Natural killer cell treated with Interleukin-12 subunit alpha and Interleukin-12 subunit beta and Interleukin-15 and Interleukin-18, amount 100 ng/mL, for 72 hours (primary cell): ENCODE measurements at regions not wholly inside any gene's neighbourhood (a gene's known extent, or its start where the extent isn't known, plus 50 kb on each side); places are given as distances from the start of the nearest gene placed in this dataset.

Experiments
- ATAC-seq, 2 donors: fragments of 150-1000 bp; cut with Tn5 transposase in 1 of 2; sonication (Bioruptor Pico), chemical (Tn5 transposase) in 1 of 2; 2 replicates each; pipeline ENCODE4 v1.10.0; 2021
- DNase-seq: peaks from one replicate; pipeline ENCODE4 v3.0.0; 2022; ENCODE audit warnings: low spot score
- H3K27ac Mint-ChIP-seq, 2 donors: 1 replicate in 1 of 2; 2 replicates in 1 of 2; pipeline ENCODE4 v1.8.0; 2022; ENCODE audit warnings: mixed read lengths in 2 of 2, mild to moderate bottlenecking in 1 of 2, moderate library complexity in 1 of 2
- H3K27me3 Mint-ChIP-seq, 2 donors: 1 replicate in 1 of 2; 2 replicates in 1 of 2; pipeline ENCODE4 v1.8.0; 2022; ENCODE audit warnings: mixed read lengths in 2 of 2
- H3K36me3 Mint-ChIP-seq: one replicate; pipeline ENCODE4 v1.8.0; 2022; ENCODE audit warnings: mixed read lengths
- H3K4me1 Mint-ChIP-seq, 2 donors: 1 replicate in 1 of 2; 2 replicates in 1 of 2; pipeline ENCODE4 v1.8.0; 2022; ENCODE audit warnings: low read depth in 2 of 2, mixed read lengths in 2 of 2, mild to moderate bottlenecking in 1 of 2
- H3K4me3 Mint-ChIP-seq: one replicate; pipeline ENCODE4 v1.8.0; 2022; ENCODE audit warnings: mixed read lengths
- H3K9me3 Mint-ChIP-seq: 2 replicates; pipeline ENCODE4 v1.8.0; 2022; ENCODE audit warnings: mixed read lengths

DNA sequence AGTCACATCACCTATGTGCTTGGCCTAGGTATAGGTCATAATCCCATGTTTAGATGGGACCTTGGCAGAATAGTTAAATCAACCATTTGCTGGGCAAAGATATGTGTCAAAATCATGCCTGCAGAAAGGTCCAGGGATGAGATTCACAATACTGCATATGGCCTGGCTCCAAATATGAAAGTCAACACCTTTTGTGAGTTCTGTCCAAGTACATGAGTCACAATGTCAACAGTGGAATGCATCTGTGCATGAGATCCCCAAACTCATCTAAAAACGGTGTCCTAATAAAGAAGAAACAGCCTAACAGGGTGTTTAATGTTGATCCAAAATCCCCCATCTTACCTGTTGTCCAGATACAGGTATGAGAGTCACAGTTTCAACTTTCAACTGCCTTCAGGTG is 1847.5 kb downstream of the TP53TG3F start:
- no peaks in the 10 kb centered on the region for H3K4me1 Mint-ChIP-seq
- ATAC-seq = no peak
- no peaks in the 10 kb centered on the region for H3K27me3 Mint-ChIP-seq
- no peak overlapping the region for H3K27ac Mint-ChIP-seq
- H3K4me3 Mint-ChIP-seq = no peak overlapping the region
- peaks cover 10% of the 10 kb centered on the region for H3K36me3 Mint-ChIP-seq
- DNase-seq = no peak
- H3K9me3 Mint-ChIP-seq = peaks cover 13% of the 10 kb centered on the region

DNA sequence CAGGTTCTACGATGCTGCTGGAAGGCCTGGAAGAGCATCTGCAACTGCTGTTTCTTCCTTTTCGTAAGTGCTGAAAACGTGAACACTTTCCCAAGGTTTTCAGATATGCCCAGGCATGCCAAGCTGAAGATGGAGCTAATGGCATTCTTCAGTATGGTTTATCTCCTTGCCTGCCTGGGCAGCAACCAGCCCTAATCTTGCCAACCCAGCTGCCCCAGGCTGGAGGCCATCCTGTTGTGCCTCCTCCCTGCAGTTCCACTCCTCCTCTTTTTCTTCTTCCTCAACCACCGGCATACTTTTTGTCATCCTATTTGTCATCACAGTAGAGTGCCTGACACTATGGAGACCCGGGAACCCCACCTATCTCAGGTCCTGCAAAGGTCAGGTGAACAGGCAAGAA is 1849.3 kb downstream of the TP53TG3F start:
- H3K36me3 Mint-ChIP-seq = peaks cover 14% of the 10 kb centered on the region
- no peak overlapping the region for H3K27ac Mint-ChIP-seq
- no peaks in the 10 kb centered on the region for H3K4me1 Mint-ChIP-seq
- no peaks in the 10 kb centered on the region for H3K27me3 Mint-ChIP-seq
- H3K9me3 Mint-ChIP-seq = peaks cover 18% of the 10 kb centered on the region
- ATAC-seq (no peak), DNase-seq (no peak)
- H3K4me3 Mint-ChIP-seq = no peak overlapping the region

DNA sequence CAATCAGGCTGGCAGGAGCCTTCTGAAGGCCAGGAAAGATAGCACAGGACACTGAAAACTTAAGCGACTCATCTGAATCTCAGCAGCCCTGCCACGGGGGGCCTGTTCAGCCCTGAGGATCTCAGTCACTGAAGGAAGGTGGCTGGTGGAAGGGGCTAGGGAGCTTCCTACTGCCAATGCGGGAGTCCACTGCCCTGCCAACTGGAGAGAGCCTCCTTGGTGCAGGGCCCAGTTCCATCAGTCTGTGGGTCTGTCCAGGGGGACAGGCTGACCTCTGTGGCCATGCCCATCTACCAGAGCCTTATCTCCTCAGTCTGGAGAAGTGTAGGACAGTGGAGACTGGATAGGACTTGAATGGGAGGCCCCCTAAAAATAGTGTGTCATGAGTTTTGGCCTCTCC is 1851.6 kb downstream of the TP53TG3F start:
- no peaks in the 10 kb centered on the region for H3K4me1 Mint-ChIP-seq
- H3K36me3 Mint-ChIP-seq = peaks cover 14% of the 10 kb centered on the region
- ATAC-seq (peak in 1 of 2 donors; percentile 52), DNase-seq (no peak)
- H3K27me3 Mint-ChIP-seq = no peaks in the 10 kb centered on the region
- no peak overlapping the region for H3K4me3 Mint-ChIP-seq
- no peak overlapping the region for H3K27ac Mint-ChIP-seq
- H3K9me3 Mint-ChIP-seq = peaks cover 17% of the 10 kb centered on the region

DNA sequence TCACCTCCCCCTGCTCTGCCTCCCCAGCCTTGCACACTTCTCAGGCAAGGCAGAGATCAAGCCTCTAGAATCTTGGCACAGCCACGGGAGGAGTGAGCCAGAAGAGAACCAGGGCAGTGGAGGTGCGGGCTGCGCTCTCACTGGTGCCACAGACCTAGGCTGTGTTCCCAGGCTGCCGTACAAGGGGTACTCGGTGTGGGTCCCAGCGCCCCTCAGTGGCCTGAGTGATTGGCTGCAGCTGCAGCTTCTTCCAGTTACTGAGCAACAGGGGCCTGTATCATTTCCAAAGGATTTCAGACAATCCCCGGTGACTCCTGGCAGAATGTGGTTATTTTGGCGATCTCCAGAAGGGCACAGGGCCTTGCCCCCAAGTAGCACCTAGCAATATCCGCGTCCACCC is 1852.1 kb downstream of the TP53TG3F start:
- no peaks in the 10 kb centered on the region for H3K4me1 Mint-ChIP-seq
- H3K27me3 Mint-ChIP-seq = no peaks in the 10 kb centered on the region
- peaks cover 18% of the 10 kb centered on the region for H3K9me3 Mint-ChIP-seq
- no peak overlapping the region for H3K27ac Mint-ChIP-seq
- no peak overlapping the region for H3K4me3 Mint-ChIP-seq
- peaks cover 10% of the 10 kb centered on the region for H3K36me3 Mint-ChIP-seq
- DNase-seq (no peak), ATAC-seq (no peak)

DNA sequence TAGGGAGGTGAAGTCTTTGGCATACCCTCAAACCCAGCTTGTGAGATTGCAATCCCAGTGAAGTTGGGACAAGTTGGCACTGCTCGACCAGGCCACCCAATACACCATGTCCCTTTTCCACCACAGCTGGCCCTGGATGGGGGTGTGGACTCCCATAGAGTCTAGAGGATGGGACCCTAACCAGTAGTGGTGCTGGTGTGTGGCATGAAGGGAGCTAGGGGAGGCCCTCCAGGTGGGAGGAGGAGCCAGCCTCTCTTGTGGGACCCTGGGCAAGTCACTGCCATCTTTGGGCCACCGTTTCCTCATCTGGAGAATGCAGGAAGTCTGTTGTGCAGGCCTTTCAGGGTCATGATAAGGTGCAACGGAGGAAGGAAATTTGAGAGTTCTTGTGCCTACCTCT is 1854.9 kb downstream of the TP53TG3F start:
- peaks cover 14% of the 10 kb centered on the region for H3K9me3 Mint-ChIP-seq
- DNase-seq (no peak), ATAC-seq (no peak)
- H3K4me1 Mint-ChIP-seq = no peaks in the 10 kb centered on the region
- H3K4me3 Mint-ChIP-seq = no peak overlapping the region
- H3K27me3 Mint-ChIP-seq = no peaks in the 10 kb centered on the region
- peaks cover 10% of the 10 kb centered on the region for H3K36me3 Mint-ChIP-seq
- H3K27ac Mint-ChIP-seq = no peak overlapping the region

DNA sequence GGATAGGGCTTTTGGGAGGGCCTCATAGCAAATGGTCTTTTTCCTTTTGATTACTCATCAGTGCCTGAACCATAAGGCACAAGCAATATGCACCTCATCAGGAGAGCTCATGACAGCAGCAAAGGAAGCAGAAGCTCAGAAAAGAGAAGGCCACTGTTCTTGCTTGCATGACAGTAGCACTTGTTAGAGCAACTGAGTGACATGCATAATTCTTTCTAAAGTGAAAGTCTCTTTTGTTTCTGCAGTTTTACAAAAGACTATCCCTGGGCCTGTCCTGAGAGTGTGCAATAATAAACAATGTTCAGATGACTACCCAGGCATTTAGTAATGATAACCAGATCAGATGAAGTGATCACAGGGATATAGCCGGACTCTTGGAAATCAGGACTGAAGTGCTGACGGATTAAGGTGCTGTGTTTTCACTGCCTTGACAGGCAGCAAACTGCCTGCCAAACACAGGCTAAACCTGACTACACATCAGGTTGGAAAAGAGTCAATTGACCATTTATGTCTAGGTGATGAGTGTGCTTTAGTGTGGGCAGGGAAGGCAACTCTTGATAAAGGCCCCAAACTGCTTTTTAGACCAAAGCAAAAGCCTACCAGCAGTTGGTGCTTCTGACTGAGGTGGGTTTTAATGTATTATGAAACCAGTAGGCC is 1860.3 kb downstream of the TP53TG3F start:
- no peaks in the 10 kb centered on the region for H3K4me1 Mint-ChIP-seq

DNA sequence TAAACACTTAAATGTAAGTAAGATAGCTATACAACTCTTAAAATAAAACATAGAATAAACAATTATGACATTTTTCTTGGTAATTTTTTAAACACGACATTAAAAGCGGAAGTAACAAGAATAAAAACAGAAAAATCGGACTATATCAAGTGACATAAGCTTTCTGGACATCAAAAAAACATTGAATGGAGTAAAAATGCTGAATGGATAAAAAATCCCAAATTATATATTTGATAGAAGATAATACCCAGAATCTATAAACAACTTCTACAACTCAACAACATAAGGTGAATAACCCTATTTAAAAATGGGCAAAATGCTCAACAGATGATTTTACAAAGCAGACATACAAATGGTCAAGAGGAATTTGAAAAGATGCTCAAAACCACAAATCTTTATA is 1866.5 kb downstream of the TP53TG3F start:
- no peak for ATAC-seq

More for the DNA sequence above, 1860.3 kb downstream of the TP53TG3F start:
- H3K27ac Mint-ChIP-seq = no peak overlapping the region
- H3K4me3 Mint-ChIP-seq = no peak overlapping the region
- ATAC-seq = no peak
- H3K36me3 Mint-ChIP-seq = peaks cover 6% of the 10 kb centered on the region
- peaks cover 4% of the 10 kb centered on the region for H3K9me3 Mint-ChIP-seq
- H3K27me3 Mint-ChIP-seq = no peaks in the 10 kb centered on the region
- DNase-seq = no peak

DNA sequence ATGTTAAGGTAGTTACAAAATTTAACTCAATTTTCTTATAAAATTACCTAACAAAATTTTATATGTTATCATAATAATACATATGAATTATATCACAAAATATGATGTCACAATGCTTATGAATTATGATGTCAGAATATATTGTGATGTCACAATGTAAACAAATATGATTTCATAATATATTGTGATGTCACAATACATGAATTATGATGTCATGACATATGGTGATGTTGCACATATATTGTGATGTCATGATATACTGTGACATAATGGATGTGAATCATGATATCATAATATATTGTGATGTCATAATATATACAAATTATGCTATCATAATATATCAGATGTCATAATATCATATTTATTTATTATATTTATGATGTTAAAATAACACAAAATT is 1879.9 kb downstream of the TP53TG3F start:
- H3K36me3 Mint-ChIP-seq = no peaks in the 10 kb centered on the region
- no peak overlapping the region for H3K27ac Mint-ChIP-seq
- no peak overlapping the region for H3K4me3 Mint-ChIP-seq
- H3K27me3 Mint-ChIP-seq = no peaks in the 10 kb centered on the region
- no peaks in the 10 kb centered on the region for H3K4me1 Mint-ChIP-seq
- peaks cover 11% of the 10 kb centered on the region for H3K9me3 Mint-ChIP-seq
- ATAC-seq (no peak), DNase-seq (no peak)

More for the DNA sequence above, 1866.5 kb downstream of the TP53TG3F start:
- no peak for DNase-seq
- Mint-ChIP-seq H3K4me3 (no peak overlapping the region), H3K9me3 (peaks cover 15% of the 10 kb centered on the region), H3K4me1 (no peaks in the 10 kb centered on the region), H3K27me3 (no peaks in the 10 kb centered on the region), H3K36me3 (peaks cover 6% of the 10 kb centered on the region), H3K27ac (no peak overlapping the region)

DNA sequence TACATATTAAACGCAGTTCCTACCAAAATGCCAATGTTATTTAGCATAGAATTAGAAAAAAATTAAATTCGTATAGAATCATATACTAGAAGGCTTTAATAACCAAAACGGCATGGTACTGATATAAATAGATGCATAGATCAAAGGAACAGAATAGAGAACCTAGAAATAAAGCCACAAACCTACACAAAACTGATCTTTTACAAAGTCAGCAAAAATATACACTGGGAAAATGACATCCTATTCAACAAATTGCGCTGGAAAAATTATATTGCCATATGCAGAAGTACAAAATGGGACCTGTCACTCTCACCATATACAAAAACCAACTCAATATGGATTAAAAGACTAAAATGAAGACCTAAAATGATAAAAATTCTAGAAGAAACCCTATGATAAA is 1882.6 kb downstream of the TP53TG3F start:
- Mint-ChIP-seq H3K27me3 (no peaks in the 10 kb centered on the region), H3K4me3 (no peak overlapping the region), H3K9me3 (peaks cover 7% of the 10 kb centered on the region), H3K4me1 (no peaks in the 10 kb centered on the region), H3K27ac (no peak overlapping the region), H3K36me3 (peaks cover 6% of the 10 kb centered on the region)
- DNase-seq (no peak), ATAC-seq (no peak)

DNA sequence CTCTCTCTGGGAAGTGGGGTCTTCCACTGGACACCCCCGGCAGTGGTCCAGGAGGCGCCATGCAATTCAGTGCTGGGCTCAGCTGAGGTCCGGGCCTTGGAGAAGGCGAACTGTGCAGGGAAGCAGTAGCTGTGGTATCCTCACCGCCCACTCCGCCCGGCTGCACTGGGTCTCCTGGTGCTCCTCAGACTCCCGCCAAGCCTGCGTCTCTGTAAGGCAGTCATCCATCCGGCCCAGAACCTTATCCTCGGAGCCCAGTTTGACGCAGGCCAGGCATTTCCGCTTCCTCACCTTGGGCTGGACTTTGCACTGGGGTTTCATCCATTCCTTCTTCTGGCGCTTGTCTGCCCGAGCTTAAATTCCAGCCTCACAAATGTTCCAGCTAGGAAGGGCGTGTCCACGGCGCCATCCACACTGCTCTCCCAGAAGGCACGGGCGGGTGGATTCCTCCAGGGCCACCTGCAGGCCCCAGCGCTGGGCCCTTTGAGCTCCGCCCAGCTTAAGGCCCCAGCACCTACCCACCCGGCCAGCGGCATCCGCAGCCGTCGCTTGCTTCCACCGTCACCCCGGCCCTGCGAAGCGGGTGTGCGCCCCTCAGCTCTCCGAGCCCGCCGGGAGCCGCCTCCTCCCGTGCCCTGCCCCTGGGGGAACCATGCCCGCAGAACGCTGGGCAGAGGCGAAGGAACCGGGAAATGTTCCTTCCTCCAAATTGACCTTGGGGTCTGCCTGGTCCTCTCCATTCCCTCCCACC is 1884.8 kb downstream of the TP53TG3F start:
- H3K27ac Mint-ChIP-seq = no peak overlapping the region
- peaks cover 8% of the 10 kb centered on the region for H3K9me3 Mint-ChIP-seq
- DNase-seq = no peak
- H3K27me3 Mint-ChIP-seq = no peaks in the 10 kb centered on the region
- no peaks in the 10 kb centered on the region for H3K4me1 Mint-ChIP-seq
- no peak overlapping the region for H3K4me3 Mint-ChIP-seq
- ATAC-seq = no peak
- peaks cover 10% of the 10 kb centered on the region for H3K36me3 Mint-ChIP-seq

DNA sequence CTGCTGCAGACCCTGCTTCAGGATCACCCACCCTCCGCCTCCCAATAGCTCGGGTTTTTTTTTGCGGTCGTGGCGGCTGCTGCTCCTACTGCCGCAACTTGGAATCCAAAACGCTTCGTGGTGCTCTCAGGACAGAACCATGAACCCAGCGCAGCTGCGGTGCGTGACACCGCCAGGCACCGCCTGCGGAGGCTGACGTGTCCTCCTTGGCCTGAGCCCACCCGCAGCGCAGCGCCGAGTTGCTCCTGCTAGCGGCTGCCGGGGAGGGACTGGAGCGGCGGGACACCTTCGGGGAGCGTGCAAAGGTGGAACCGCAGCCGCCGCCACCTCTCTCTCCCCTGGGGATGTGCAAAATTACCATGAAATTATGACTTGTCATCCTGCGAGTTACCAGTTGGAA is 1893.0 kb downstream of the TP53TG3F start:
- Mint-ChIP-seq H3K27ac (no peak overlapping the region), H3K27me3 (no peaks in the 10 kb centered on the region), H3K4me1 (no peaks in the 10 kb centered on the region), H3K9me3 (peaks cover 14% of the 10 kb centered on the region), H3K36me3 (peaks cover 12% of the 10 kb centered on the region), H3K4me3 (no peak overlapping the region)
- DNase-seq (no peak), ATAC-seq (no peak)

DNA sequence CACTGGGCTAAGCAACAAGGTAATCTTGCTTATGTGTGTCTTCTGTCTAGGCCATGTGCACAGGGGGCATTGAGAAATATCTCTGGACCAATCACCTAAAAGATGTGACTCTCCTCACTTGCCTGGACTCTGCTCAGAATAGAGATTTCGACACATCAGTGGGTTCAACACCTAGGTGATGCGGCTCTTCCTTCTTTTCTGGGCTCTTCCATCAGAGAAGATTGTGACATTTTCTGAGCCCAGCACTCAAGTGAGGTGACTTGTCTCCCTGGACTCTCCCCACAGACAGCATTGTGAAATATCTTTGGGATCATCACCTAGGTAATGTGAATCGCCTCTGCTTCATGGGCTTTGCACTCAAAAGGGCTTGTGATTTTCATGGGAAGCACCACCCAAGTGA is 1904.1 kb downstream of the TP53TG3F start:
- Mint-ChIP-seq H3K9me3 (peaks cover 21% of the 10 kb centered on the region), H3K27ac (no peak overlapping the region), H3K4me1 (no peaks in the 10 kb centered on the region), H3K36me3 (no peaks in the 10 kb centered on the region), H3K4me3 (no peak overlapping the region), H3K27me3 (no peaks in the 10 kb centered on the region)
- no peak for ATAC-seq
- no peak for DNase-seq

DNA sequence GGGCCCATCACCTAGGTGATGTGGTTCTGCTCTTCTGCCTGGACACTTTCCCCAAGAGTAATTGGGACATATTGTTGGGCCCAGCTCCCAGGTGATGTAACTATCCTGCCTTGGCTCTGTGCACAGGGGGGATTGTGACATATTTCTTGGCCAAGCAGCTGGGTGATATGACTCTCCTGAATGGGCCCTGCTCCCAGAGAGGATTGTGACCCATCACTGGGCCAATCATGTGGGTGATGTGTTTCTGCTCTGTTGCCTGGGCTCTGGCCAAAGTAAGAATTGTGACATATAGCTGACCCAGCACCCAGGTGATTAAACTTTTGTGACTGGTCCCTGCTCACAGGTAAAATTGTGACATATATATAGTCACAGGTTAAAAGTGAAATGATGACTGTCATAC is 1904.9 kb downstream of the TP53TG3F start:
- no peaks in the 10 kb centered on the region for H3K36me3 Mint-ChIP-seq
- H3K27ac Mint-ChIP-seq = no peak overlapping the region
- H3K9me3 Mint-ChIP-seq = peaks cover 22% of the 10 kb centered on the region
- H3K4me1 Mint-ChIP-seq = no peaks in the 10 kb centered on the region
- DNase-seq = no peak
- H3K27me3 Mint-ChIP-seq = no peaks in the 10 kb centered on the region
- ATAC-seq = no peak
- no peak overlapping the region for H3K4me3 Mint-ChIP-seq

DNA sequence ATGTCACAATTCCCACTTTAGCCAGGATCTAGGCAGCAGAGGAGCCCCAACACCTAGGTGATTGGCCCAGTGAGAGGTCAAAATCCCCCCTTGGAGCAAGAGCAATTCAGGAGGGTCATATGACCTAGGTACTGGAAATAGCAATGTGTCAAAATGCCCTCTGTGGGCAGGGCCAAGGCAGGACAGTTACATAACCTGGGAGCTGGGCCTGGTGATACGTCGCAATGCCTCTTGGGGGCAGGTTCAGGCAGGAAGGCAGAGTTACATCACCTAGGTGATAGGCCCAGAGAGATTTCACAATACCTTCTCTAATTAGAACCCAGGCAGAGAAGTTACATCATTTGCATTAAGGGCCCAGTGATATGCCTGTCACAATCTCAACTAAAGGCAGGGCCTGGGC is 1906.3 kb downstream of the TP53TG3F start:
- H3K9me3 Mint-ChIP-seq = peaks cover 22% of the 10 kb centered on the region
- no peaks in the 10 kb centered on the region for H3K27me3 Mint-ChIP-seq
- H3K27ac Mint-ChIP-seq = no peak overlapping the region
- DNase-seq = no peak
- H3K4me3 Mint-ChIP-seq = no peak overlapping the region
- H3K36me3 Mint-ChIP-seq = no peaks in the 10 kb centered on the region
- no peaks in the 10 kb centered on the region for H3K4me1 Mint-ChIP-seq
- ATAC-seq = no peak
